ENCODE measurements at regions not wholly inside any gene's neighbourhood (a gene's known extent, or its start where the extent isn't known, plus 50 kb on each side); places are given as distances from the start of the nearest gene placed in this dataset.

DNA sequence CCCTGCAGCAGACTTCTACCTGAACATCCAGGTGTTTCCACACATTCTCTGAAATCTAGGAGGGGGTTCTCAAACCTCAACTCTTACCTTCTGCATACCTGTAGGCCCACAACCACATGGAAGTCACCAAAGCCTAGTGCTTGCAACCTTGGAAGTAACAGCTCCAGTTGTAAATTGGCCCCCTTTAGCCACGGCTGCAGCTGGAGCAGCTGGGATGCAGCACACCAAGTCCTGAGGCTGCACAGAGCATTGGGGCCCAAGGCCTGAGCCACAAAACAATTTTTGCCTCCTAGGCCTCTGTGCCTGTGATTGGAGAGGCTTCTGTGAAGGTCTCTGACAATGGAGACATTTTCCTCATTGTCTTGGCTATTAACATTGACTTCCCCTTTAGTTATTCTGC lies 772.4 kb upstream of the INTU start:
- TF ChIP-seq, protein P1, sequence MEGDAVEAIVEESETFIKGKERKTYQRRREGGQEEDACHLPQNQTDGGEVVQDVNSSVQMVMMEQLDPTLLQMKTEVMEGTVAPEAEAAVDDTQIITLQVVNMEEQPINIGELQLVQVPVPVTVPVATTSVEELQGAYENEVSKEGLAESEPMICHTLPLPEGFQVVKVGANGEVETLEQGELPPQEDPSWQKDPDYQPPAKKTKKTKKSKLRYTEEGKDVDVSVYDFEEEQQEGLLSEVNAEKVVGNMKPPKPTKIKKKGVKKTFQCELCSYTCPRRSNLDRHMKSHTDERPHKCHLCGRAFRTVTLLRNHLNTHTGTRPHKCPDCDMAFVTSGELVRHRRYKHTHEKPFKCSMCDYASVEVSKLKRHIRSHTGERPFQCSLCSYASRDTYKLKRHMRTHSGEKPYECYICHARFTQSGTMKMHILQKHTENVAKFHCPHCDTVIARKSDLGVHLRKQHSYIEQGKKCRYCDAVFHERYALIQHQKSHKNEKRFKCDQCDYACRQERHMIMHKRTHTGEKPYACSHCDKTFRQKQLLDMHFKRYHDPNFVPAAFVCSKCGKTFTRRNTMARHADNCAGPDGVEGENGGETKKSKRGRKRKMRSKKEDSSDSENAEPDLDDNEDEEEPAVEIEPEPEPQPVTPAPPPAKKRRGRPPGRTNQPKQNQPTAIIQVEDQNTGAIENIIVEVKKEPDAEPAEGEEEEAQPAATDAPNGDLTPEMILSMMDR (IDR thresholded peaks at IDR 0.05; ENCODE audit: low read length) = no peak
- TF ChIP-seq EZH2 (optimal IDR thresholded peaks at IDR 0.05; ENCODE audit: low read depth, low read length) (no peak), EZH2phosphoT487 (IDR thresholded peaks at IDR 0.05; ENCODE audit: low read length) (no peak)
